Peyer's patch (tissue), 4 donors: ENCODE measurements at regions not wholly inside any gene's neighbourhood (a gene's known extent, or its start where the extent isn't known, plus 50 kb on each side); places are given as distances from the start of the nearest gene placed in this dataset.

Source experiments
- POLR2A ChIP-seq, 2 donors: fragments of 450-650 bp; IDR thresholded peaks; one replicate each; pipeline ENCODE4 v1.5.1; 2017; ENCODE audit warnings: antibody characterized with exemption in 2 of 2, mild to moderate bottlenecking in 2 of 2, moderate library complexity in 2 of 2
- TF ChIP-seq, protein P1 (sequence below), 6 experiments: fragments of 450-650 bp in 4 of 6; fragments of 200-600 bp in 2 of 6; sonication (generic) in 1 of 6; IDR thresholded peaks; one replicate each; pipeline ENCODE4 v1.5.1; 2017 to 2019; ENCODE audit warnings: antibody characterized with exemption in 6 of 6, mild to moderate bottlenecking in 3 of 6, moderate library complexity in 1 of 6

DNA sequence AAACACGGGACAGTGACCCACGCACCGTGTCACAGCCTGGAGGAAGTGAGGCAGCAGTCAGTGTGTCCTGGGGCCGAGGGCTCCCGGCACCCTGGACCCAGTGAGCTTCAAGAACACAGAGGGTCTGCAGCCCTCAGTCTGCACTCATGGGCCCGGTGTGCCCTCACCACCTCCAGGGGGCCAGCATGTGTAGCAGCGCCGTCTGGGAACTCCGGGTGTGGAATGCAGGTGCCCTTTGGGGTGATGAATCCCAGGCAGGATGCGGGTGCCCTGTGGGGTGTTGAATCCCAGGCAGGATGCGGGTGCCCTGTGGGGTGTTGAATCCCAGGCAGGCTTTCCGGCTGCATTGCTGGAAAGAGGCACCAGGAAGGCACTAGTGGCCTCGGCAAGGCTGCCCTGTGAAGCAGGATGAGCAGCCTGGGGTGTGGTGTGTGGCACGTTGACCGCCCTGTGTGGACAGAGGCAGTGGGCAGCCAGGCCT, 1399.9 kb downstream of the BRD1 start:
- TF ChIP-seq, protein P1, sequence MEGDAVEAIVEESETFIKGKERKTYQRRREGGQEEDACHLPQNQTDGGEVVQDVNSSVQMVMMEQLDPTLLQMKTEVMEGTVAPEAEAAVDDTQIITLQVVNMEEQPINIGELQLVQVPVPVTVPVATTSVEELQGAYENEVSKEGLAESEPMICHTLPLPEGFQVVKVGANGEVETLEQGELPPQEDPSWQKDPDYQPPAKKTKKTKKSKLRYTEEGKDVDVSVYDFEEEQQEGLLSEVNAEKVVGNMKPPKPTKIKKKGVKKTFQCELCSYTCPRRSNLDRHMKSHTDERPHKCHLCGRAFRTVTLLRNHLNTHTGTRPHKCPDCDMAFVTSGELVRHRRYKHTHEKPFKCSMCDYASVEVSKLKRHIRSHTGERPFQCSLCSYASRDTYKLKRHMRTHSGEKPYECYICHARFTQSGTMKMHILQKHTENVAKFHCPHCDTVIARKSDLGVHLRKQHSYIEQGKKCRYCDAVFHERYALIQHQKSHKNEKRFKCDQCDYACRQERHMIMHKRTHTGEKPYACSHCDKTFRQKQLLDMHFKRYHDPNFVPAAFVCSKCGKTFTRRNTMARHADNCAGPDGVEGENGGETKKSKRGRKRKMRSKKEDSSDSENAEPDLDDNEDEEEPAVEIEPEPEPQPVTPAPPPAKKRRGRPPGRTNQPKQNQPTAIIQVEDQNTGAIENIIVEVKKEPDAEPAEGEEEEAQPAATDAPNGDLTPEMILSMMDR (IDR thresholded peaks at IDR 0.05): no peak
- TF ChIP-seq POLR2A (IDR thresholded peaks at IDR 0.05): no peak
